NT2/D1 (cell line): ENCODE measurements at regions not wholly inside any gene's neighbourhood (a gene's known extent, or its start where the extent isn't known, plus 50 kb on each side); places are given as distances from the start of the nearest gene placed in this dataset.

Experiments used
- DNase-seq: peaks from one replicate; pipeline ENCODE4 v3.0.0-alpha.2; 2011; ENCODE audit warnings: low read depth, low spot score
- H3K27me3 ChIP-seq: 2 replicates; pipeline ENCODE4 v1.6.0; 2011; ENCODE audit warnings: mild to moderate bottlenecking; ENCODE audit not compliant: insufficient read length, insufficient read depth
- H3K36me3 ChIP-seq: 2 replicates; pipeline ENCODE4 v1.6.1; 2011; ENCODE audit warnings: mild to moderate bottlenecking, low read length, mixed read lengths; ENCODE audit not compliant: insufficient read depth, insufficient read length
- H3K4me1 ChIP-seq: 2 replicates; pipeline ENCODE4 v1.5.1; 2011; ENCODE audit not compliant: insufficient read depth, insufficient read length
- H3K4me3 ChIP-seq: 2 replicates; pipeline ENCODE4 v1.5.1; 2011; ENCODE audit warnings: low read depth; ENCODE audit not compliant: insufficient read length
- H3K9ac ChIP-seq: 2 replicates; pipeline ENCODE4 v1.6.0; 2011; ENCODE audit warnings: low read depth; ENCODE audit not compliant: insufficient read length
- H3K9me3 ChIP-seq: 2 replicates; pipeline ENCODE4 v1.5.1; 2011; ENCODE audit warnings: mild to moderate bottlenecking, low read length; ENCODE audit not compliant: insufficient read depth
- SUZ12 ChIP-seq: IDR thresholded peaks from 2 replicates; pipeline ENCODE4 v1.6.1; 2011; ENCODE audit not compliant: insufficient read length, insufficient read depth; ENCODE audit errors: extremely low read depth
- YY1 ChIP-seq: IDR thresholded peaks from 2 replicates; pipeline ENCODE4 v1.6.1; 2011; ENCODE audit not compliant: insufficient read length, insufficient read depth
- ZNF274 ChIP-seq: IDR thresholded peaks from 2 replicates; pipeline ENCODE4 v1.6.1; 2011; ENCODE audit warnings: mild to moderate bottlenecking, low read depth, low read length

DNA sequence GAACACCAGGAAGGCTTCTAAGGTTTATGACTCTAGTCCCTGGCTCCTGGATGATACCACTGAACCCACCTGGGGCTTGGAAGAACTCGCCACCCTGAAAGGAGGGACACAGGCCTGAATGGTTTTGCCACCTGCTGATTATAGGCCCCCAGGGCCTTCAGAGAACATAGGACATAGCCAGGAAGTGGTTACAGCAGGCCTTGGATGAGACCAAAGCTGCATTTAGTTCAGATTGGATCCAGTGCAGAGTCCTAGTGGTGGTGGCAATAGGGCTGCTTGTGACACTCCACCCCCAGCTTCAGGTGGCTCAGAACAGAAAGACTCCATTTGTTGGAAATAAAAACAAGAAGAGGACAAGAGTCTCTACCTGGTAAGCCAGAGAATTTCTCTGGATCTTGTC, 101.6 kb upstream of the PLPPR5 start:
- DNase-seq, result no peak
- H3K36me3 ChIP-seq, result no peaks in the 10 kb centered on the region
- TF ChIP-seq YY1 (no peak), SUZ12 (no peak), ZNF274 (no peak)
- H3K9ac ChIP-seq, result no peak overlapping the region
- H3K27me3 ChIP-seq, result no peaks in the 10 kb centered on the region
- no peaks in the 10 kb centered on the region for H3K4me1 ChIP-seq
- no peaks in the 10 kb centered on the region for H3K9me3 ChIP-seq
- no peak overlapping the region for H3K4me3 ChIP-seq

DNA sequence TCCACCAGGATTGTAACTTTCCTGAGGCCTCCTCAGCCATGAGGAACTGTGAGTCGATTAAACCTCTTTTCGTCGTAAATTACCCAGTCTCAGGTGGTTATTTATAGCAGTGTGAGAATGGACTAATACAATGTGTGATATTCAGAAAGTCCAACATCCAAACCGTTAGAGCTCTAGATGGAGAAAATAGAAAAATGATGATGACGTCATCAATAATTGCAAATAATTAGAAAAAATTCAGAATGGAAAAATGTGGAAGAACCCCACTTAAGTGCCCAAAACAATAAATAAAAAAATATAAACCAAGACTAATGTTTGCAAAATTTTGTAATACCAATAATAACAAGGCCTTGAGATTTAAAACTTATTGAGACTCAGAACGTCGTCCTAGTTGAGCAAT, 103.0 kb upstream of the PLPPR5 start:
- no peak overlapping the region for H3K4me3 ChIP-seq
- H3K36me3 ChIP-seq, result no peaks in the 10 kb centered on the region
- H3K4me1 ChIP-seq, result no peaks in the 10 kb centered on the region
- H3K9me3 ChIP-seq, result no peaks in the 10 kb centered on the region
- H3K27me3 ChIP-seq, result no peaks in the 10 kb centered on the region
- TF ChIP-seq YY1 (no peak), ZNF274 (no peak), SUZ12 (no peak)
- H3K9ac ChIP-seq, result no peak overlapping the region
- no peak for DNase-seq

DNA sequence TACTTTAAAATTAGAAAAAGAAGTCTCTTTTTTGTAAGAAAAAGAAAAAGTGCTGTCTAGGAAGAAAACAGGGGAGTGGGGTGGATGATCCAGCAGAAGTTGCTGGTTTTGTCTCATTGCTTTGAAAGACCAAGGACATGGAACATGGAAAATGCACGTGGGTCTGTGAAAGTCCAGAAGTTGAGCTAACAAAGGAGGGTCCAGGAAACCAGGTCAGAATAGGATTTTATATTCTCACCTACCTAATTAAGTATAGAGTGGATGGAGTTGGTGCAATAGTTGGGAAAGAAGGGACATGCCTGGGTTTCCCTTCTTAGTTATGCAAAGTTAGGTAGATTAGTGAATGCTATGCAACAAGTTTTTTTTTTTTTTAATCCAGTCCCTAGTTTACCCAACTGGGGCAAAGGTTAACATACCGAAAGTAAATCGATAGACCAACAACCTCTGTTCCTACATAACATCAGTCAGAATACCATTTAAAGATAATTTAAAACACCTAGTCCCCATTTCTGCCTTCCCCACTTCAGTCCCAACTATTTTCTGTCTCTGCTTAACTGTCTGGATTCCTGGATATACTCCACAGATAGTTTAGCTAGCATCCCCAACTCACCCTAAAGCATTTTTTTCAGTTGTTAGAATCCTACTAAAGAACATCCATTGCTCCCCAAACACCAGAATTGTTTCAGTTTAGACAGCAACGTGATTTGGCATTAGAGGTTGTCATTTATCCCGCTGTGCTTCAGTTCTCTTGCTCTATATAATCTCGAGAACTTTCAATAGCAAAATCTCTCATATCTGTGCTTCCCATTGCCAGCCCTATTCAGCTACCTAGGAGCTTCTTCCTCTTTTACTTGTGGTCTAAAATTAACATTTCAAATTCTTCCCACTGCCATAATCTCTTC, 105.7 kb upstream of the PLPPR5 start:
- TF ChIP-seq YY1 (no peak), ZNF274 (no peak), SUZ12 (no peak)
- Histone ChIP-seq H3K4me3 (no peak overlapping the region), H3K36me3 (no peaks in the 10 kb centered on the region), H3K9ac (no peak overlapping the region), H3K4me1 (no peaks in the 10 kb centered on the region), H3K27me3 (no peaks in the 10 kb centered on the region), H3K9me3 (no peaks in the 10 kb centered on the region)
- no peak for DNase-seq

DNA sequence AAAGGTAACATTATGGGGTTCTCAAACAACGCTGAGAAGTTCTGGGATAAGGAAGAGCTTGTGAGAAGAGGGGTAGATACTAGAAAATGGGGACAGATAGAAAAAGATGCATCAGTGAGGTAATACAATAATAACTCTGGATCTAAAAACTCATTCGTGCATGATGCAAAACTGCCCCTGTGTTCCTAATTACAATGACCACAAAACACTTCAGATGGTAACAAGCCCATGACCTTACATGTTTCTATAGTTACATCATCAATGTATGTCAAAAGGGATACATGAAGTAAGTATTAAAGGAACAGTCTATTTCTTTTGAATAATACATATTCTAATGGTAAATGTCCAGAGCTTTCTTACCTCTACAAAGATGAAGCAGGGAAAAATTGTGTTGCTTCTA, 110.6 kb upstream of the PLPPR5 start:
- Histone ChIP-seq H3K27me3 (no peaks in the 10 kb centered on the region), H3K9ac (no peak overlapping the region), H3K4me3 (no peak overlapping the region), H3K4me1 (no peaks in the 10 kb centered on the region), H3K9me3 (no peaks in the 10 kb centered on the region), H3K36me3 (no peaks in the 10 kb centered on the region)
- TF ChIP-seq SUZ12 (no peak), ZNF274 (no peak), YY1 (no peak)
- no peak for DNase-seq

DNA sequence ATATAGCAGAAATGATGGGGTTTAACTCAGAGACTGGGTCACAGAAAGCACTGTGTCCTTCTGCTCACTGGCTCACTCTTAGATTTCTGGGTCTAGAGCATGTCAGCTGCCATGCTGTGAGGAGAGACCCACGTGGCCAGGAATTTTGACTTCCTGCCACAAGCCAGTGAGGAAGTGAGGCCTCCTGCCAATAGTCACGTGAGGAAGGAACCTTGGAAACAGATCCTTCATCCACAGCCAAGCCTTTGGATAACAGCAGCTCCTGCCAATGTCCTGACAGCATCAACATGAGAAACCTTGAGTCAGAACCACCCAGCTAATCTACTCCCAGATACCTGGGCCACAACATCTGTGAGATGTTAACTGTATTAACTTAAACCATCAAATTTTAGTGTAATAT, 114.5 kb upstream of the PLPPR5 start:
- H3K4me1 ChIP-seq, result no peaks in the 10 kb centered on the region
- H3K4me3 ChIP-seq, result no peak overlapping the region
- no peak overlapping the region for H3K9ac ChIP-seq
- H3K9me3 ChIP-seq, result no peaks in the 10 kb centered on the region
- no peak for DNase-seq
- no peaks in the 10 kb centered on the region for H3K27me3 ChIP-seq
- TF ChIP-seq SUZ12 (no peak), YY1 (no peak), ZNF274 (no peak)
- H3K36me3 ChIP-seq, result no peaks in the 10 kb centered on the region

DNA sequence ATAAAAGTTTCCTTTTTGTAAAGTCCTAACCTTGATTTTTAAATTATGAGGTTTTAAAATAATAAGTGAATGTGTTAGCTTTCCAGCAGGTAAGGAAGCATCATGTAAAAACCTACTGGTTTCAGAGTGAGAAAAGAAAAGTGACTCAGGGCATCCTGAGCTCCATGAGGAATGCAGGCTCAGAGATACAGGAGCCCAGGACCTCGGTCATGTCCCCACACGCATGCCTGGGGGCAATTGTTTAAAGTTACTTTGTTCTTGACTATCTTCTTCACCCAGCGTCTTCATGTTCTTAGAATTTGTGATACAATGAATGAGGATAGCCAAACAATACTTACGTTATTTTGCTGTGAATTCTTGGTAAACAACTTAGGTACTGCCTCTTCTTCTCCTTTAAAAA, 117.4 kb upstream of the PLPPR5 start:
- no peaks in the 10 kb centered on the region for H3K36me3 ChIP-seq
- DNase-seq, result no peak
- H3K4me1 ChIP-seq, result no peaks in the 10 kb centered on the region
- no peaks in the 10 kb centered on the region for H3K27me3 ChIP-seq
- no peak overlapping the region for H3K4me3 ChIP-seq
- H3K9ac ChIP-seq, result no peak overlapping the region
- TF ChIP-seq YY1, result no peak
- H3K9me3 ChIP-seq, result no peaks in the 10 kb centered on the region

DNA sequence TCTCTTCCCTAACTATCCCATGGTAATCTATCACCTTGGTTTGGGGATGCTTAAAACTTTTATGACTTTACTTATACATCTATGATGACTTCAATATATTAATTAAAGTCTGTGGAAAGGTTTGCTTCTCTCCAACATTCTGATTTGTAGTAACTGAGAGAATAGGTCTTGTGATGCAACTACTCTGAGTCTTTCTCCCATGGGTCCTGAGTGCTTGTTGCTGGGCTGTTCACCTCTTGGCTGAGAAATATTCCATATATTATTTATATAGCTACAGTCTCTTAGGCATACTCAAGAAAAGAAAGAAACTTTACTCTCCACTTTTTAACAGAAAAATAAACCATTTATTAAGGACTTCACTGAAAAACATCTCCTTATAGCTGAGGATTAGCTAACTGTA, 119.3 kb upstream of the PLPPR5 start:
- no peaks in the 10 kb centered on the region for H3K9me3 ChIP-seq
- no peaks in the 10 kb centered on the region for H3K36me3 ChIP-seq
- H3K27me3 ChIP-seq, result no peaks in the 10 kb centered on the region
- no peaks in the 10 kb centered on the region for H3K4me1 ChIP-seq
- DNase-seq, result no peak
- no peak overlapping the region for H3K9ac ChIP-seq
- no peak for TF ChIP-seq YY1
- TF ChIP-seq ZNF274, result no peak
- TF ChIP-seq SUZ12, result no peak
- no peak overlapping the region for H3K4me3 ChIP-seq
